A673 (cell line): ENCODE measurements at regions not wholly inside any gene's neighbourhood (a gene's known extent, or its start where the extent isn't known, plus 50 kb on each side); places are given as distances from the start of the nearest gene placed in this dataset.

Source experiments
- CTCF ChIP-seq: fragments of 300-800, 200-600 bp; sonication (generic); conservative IDR thresholded peaks from 2 replicates; pipeline ENCODE4 v1.5.1; 2017; ENCODE audit warnings: low read depth, mild to moderate bottlenecking, antibody characterized with exemption, low read length, moderate library complexity, mixed read lengths
- EZH2 ChIP-seq: fragments of 200-600 bp; sonication (generic); IDR thresholded peaks from 2 replicates; pipeline ENCODE4 v1.6.1; 2017; ENCODE audit warnings: borderline replicate concordance, low read depth, mild to moderate bottlenecking, mixed read lengths, antibody characterized with exemption, low read length; ENCODE audit not compliant: poor library complexity, severe bottlenecking

DNA sequence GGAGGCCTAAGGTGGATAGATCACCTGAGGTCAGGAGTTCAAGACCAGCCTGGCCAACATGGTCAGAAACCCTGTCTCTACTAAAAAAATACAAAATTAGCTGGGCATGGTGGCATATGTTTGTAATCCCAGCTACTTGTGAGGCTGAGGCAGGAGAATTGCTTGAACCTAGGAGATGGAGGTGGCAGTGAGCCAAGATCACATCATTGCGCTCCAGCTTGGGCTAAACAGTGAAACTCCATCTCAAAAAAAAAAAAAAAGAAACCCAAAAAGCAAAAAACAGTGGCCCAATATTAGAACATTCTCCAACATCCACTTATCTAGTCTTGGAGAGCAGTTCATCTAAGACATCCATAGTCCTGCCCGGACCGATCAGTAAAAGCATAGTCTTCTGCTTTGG lies 260.4 kb downstream of the MREG start:
- no peak for TF ChIP-seq CTCF
- TF ChIP-seq EZH2: no peak
